Heart right ventricle (tissue), 16 donors: ENCODE measurements at regions not wholly inside any gene's neighbourhood (a gene's known extent, or its start where the extent isn't known, plus 50 kb on each side); places are given as distances from the start of the nearest gene placed in this dataset.

Experiments used
- ATAC-seq, 8 donors: fragments of 200-7000 bp; cut with Tn5 transposase; one replicate each; pipeline ENCODE4 v1.9.1; 2020; ENCODE audit warnings: mild to moderate bottlenecking in 8 of 8, moderate library complexity in 8 of 8, moderate number of reproducible peaks in 1 of 8
- DNase-seq, 2 donors: peaks; one replicate each; pipeline ENCODE4 v3.0.0-alpha.2; 2020
- H3K27ac ChIP-seq, 10 donors: fragments of 200-600 bp; sonication (generic) in 2 of 10; one replicate each; pipeline versions ENCODE4 v1.5.0 to v1.8.0; 2020 to 2022; ENCODE audit warnings: mild to moderate bottlenecking in 3 of 10
- H3K27me3 ChIP-seq, 7 donors: fragments of 200-600 bp; one replicate each; pipeline ENCODE4 v1.8.0; 2021 to 2022; ENCODE audit warnings: mild to moderate bottlenecking in 2 of 7
- H3K36me3 ChIP-seq, 9 donors: fragments of 200-600 bp; sonication (generic) in 1 of 9; one replicate each; pipeline versions ENCODE4 v1.5.0 to v1.8.0; 2020 to 2022; ENCODE audit warnings: mild to moderate bottlenecking in 2 of 9
- H3K4me1 ChIP-seq, 9 donors: fragments of 200-600 bp; sonication (generic) in 1 of 9; one replicate each; pipeline versions ENCODE4 v1.5.0 to v1.8.0; 2020 to 2022; ENCODE audit warnings: mild to moderate bottlenecking in 4 of 9
- H3K4me3 ChIP-seq, 10 donors: fragments of 200-600 bp; sonication (generic) in 2 of 10; one replicate each; pipeline versions ENCODE4 v1.5.0 to v1.8.0; 2020 to 2022; ENCODE audit warnings: mild to moderate bottlenecking in 7 of 10, moderate library complexity in 2 of 10
- H3K9me3 ChIP-seq, 11 donors: fragments of 200-600 bp in 10 of 11; sonication (generic) in 2 of 11; one replicate each; pipeline versions ENCODE4 v1.5.0 to v1.8.0; 2013 to 2022; ENCODE audit warnings: mild to moderate bottlenecking in 2 of 11, control low read depth in 1 of 11, moderate library complexity in 1 of 11
- CTCF ChIP-seq, 9 donors: fragments of 200-600 bp; sonication (generic) in 2 of 9; IDR thresholded peaks; one replicate each; pipeline versions ENCODE4 v1.5.0 to v1.8.0; 2021 to 2022; ENCODE audit warnings: antibody characterized with exemption in 9 of 9, mild to moderate bottlenecking in 5 of 9, moderate library complexity in 1 of 9
- WGBS, 2 donors: extraction: QIAGEN DNeasy Blood & Tissue Kit; methylation state at CpG; one replicate each; pipeline ENCODE4 v1.1.7; 2013; ENCODE audit warnings: inconsistent platforms in 1 of 2; 5-methylcytosine and 5-hydroxymethylcytosine counted together
- intact Hi-C, 10 donors: fragments of 100-400 bp; cut with DNase I; formaldehyde crosslinking; loops; one replicate each; pipeline versions ENCODE4 v1.11.1 to v1.14.2; 2022
- donor health status: Arrhythmogenic right ventricular cardiomyopathy.
- donor health status: ischemic (EF 13 %, LVEDD 7.1; RV severe dilation, severe dysfunction).
- donor health status: healthy with polysubstance abuse.
- donor health status: DM: no; HTN: yes; CAD: no.
- donor health status: DM: no; HTN: no; CAD: no.
- donor health status: ischemic (EF 25% LVEDD 6.9; RV normal size, moderate dysfunction).
- donor health status: ischemic (EF 25% LVEDD 5.7; RV mildly dilated, moderate dysfunction).
- donor health status: healthy.
- donor health status: DM: yes; HTN: yes; CAD: no.
- donor health status: Ischemic cardiomyopathy.
- donor health status: ischemic (EF 35%, LVEDD 5.7; RV mildly dilated, moderate dysfunction).
- donor health status: nonischemic (EF 11% LVEDD 7.7; RV severe dilation, severe dysfunction).
- donor health status: DM: yes; HTN: yes; CAD: no.
- donor health status: PGD.
- donor health status: ischemic (EF 29% LVEDD 5.4; RV normal size, mild dysfunction).
- donor health status: nonischemic (EF 23%, LVEDD 6.1; RV moderate dilation, normal function).

GRCh38 chr11:71178076-71178475 is 74.3 kb downstream of the SHANK2 start:
- ATAC-seq, result no peak
- 71 to 73% methylated on average over 3 of the region's 3 CpGs for WGBS, 2 donors
- Histone ChIP-seq H3K4me1 (no peaks in the 10 kb centered on the region), H3K27ac (no peak overlapping the region), H3K36me3 (no peaks in the 10 kb centered on the region), H3K4me3 (no peak overlapping the region), H3K27me3 (peaks cover 0 to 23% (median 8%) of the 10 kb centered on the region in 7 donors), H3K9me3 (peaks cover 0 to 22% (median 11%) of the 10 kb centered on the region in 11 donors)
- no peak for DNase-seq
- intact Hi-C loops, result no loop called here
- TF ChIP-seq CTCF (IDR thresholded peaks at IDR 0.05), result no peak

GRCh38 chr11:71176812-71177211 is 75.6 kb downstream of the SHANK2 start:
- intact Hi-C loops, result no loop called here
- peaks cover 0 to 22% (median 11%) of the 10 kb centered on the region in 11 donors for H3K9me3 ChIP-seq
- 80 to 87% methylated on average over 2 of the region's 2 CpGs for WGBS, 2 donors
- ATAC-seq (no peak), DNase-seq (no peak)
- no peak for TF ChIP-seq CTCF (IDR thresholded peaks at IDR 0.05)
- no peak overlapping the region for H3K27ac ChIP-seq
- no peaks in the 10 kb centered on the region for H3K36me3 ChIP-seq
- no peak overlapping the region for H3K4me3 ChIP-seq
- H3K4me1 ChIP-seq, result no peaks in the 10 kb centered on the region
- peaks cover 0 to 29% (median 12%) of the 10 kb centered on the region in 7 donors for H3K27me3 ChIP-seq

- no peaks in the 10 kb centered on the region for H3K4me1 ChIP-seq
- no peak for DNase-seq
- H3K27ac ChIP-seq, result no peak overlapping the region
- 77 to 85% methylated on average over 4 of the region's 4 CpGs for WGBS, 2 donors
- intact Hi-C loops, result no loop called here
- H3K4me3 ChIP-seq, result no peak overlapping the region
- no peak for TF ChIP-seq CTCF (IDR thresholded peaks at IDR 0.05)
- ATAC-seq, result no peak
- peaks cover 0 to 32% (median 16%) of the 10 kb centered on the region in 7 donors for H3K27me3 ChIP-seq
- H3K36me3 ChIP-seq, result no peaks in the 10 kb centered on the region
- peaks cover 0 to 22% (median 11%) of the 10 kb centered on the region in 11 donors for H3K9me3 ChIP-seq
Observed at GRCh38 chr11:71173709-71174108, 78.7 kb downstream of the SHANK2 start.

- no peaks in the 10 kb centered on the region for H3K4me1 ChIP-seq
- no peaks in the 10 kb centered on the region for H3K36me3 ChIP-seq
- no peak overlapping the region for H3K27ac ChIP-seq
- peaks cover 0 to 32% (median 13%) of the 10 kb centered on the region in 7 donors for H3K27me3 ChIP-seq
- peaks cover 0 to 18% (median 11%) of the 10 kb centered on the region in 11 donors for H3K9me3 ChIP-seq
- intact Hi-C loops, result no loop called here
- 78 to 84% methylated on average over 9 of the region's 9 CpGs for WGBS, 2 donors
- DNase-seq (no peak), ATAC-seq (no peak)
- no peak overlapping the region for H3K4me3 ChIP-seq
- no peak for TF ChIP-seq CTCF (IDR thresholded peaks at IDR 0.05)
Observed at GRCh38 chr11:71172680-71173079, 79.7 kb downstream of the SHANK2 start.
